ENCODE measurements at regions not wholly inside any gene's neighbourhood (a gene's known extent, or its start where the extent isn't known, plus 50 kb on each side); places are given as distances from the start of the nearest gene placed in this dataset.

- Histone ChIP-seq H3K27ac (no peak overlapping the region), H3K4me1 (no peaks in the 10 kb centered on the region), H3K4me3 (no peak overlapping the region), H3K27me3 (no peaks in the 10 kb centered on the region), H3K9me3 (no peaks in the 10 kb centered on the region), H3K36me3 (no peaks in the 10 kb centered on the region)
- TF ChIP-seq CTCF (IDR thresholded peaks at IDR 0.05), result no peak
- intact Hi-C loops (cut with DNase I; ENCODE audit: low total_unique reads), result no loop called here
- DNase-seq, result no peak
Observed at GRCh38 chr3:34034840-34035239, 236.4 kb downstream of the PDCD6IP start.

GRCh38 chr3:34035775-34036174, 237.3 kb downstream of the PDCD6IP start:
- intact Hi-C loops (cut with DNase I; ENCODE audit: low total_unique reads), result no loop called here
- no peaks in the 10 kb centered on the region for H3K9me3 ChIP-seq
- no peak overlapping the region for H3K4me3 ChIP-seq
- no peaks in the 10 kb centered on the region for H3K4me1 ChIP-seq
- H3K27me3 ChIP-seq, result no peaks in the 10 kb centered on the region
- TF ChIP-seq CTCF (IDR thresholded peaks at IDR 0.05), result no peak
- no peak overlapping the region for H3K27ac ChIP-seq
- no peak for DNase-seq
- no peaks in the 10 kb centered on the region for H3K36me3 ChIP-seq

GRCh38 chr3:34037260-34037659, 238.8 kb downstream of the PDCD6IP start:
- no peaks in the 10 kb centered on the region for H3K27me3 ChIP-seq
- H3K27ac ChIP-seq, result no peak overlapping the region
- TF ChIP-seq CTCF (IDR thresholded peaks at IDR 0.05), result no peak
- DNase-seq, result no peak
- no peaks in the 10 kb centered on the region for H3K4me1 ChIP-seq
- no peaks in the 10 kb centered on the region for H3K36me3 ChIP-seq
- intact Hi-C loops (cut with DNase I; ENCODE audit: low total_unique reads), result no loop called here
- no peaks in the 10 kb centered on the region for H3K9me3 ChIP-seq
- H3K4me3 ChIP-seq, result no peak overlapping the region

GRCh38 chr3:34038131-34038530, 239.7 kb downstream of the PDCD6IP start:
- Histone ChIP-seq H3K4me3 (no peak overlapping the region), H3K9me3 (no peaks in the 10 kb centered on the region), H3K4me1 (no peaks in the 10 kb centered on the region), H3K27me3 (no peaks in the 10 kb centered on the region), H3K27ac (no peak overlapping the region), H3K36me3 (no peaks in the 10 kb centered on the region)
- TF ChIP-seq CTCF (IDR thresholded peaks at IDR 0.05), result no peak
- intact Hi-C loops (cut with DNase I; ENCODE audit: low total_unique reads), result no loop called here
- DNase-seq, result no peak

GRCh38 chr3:34046154-34046553, 247.7 kb downstream of the PDCD6IP start:
- no peak overlapping the region for H3K27ac ChIP-seq
- peaks cover 0 to 13% (median 7%) of the 10 kb centered on the region in 4 donors for H3K4me1 ChIP-seq
- no peak for TF ChIP-seq CTCF (IDR thresholded peaks at IDR 0.05)
- no peaks in the 10 kb centered on the region for H3K9me3 ChIP-seq
- no peak for DNase-seq
- intact Hi-C loops (cut with DNase I; ENCODE audit: low total_unique reads), result no loop called here
- no peak overlapping the region for H3K4me3 ChIP-seq
- no peaks in the 10 kb centered on the region for H3K36me3 ChIP-seq
- no peaks in the 10 kb centered on the region for H3K27me3 ChIP-seq

GRCh38 chr3:34053626-34054025, 255.2 kb downstream of the PDCD6IP start:
- H3K4me1 ChIP-seq, result no peaks in the 10 kb centered on the region
- intact Hi-C loops (cut with DNase I; ENCODE audit: low total_unique reads), result no loop called here
- TF ChIP-seq CTCF (IDR thresholded peaks at IDR 0.05), result no peak
- H3K36me3 ChIP-seq, result no peaks in the 10 kb centered on the region
- no peak for DNase-seq
- no peak overlapping the region for H3K4me3 ChIP-seq
- H3K9me3 ChIP-seq, result no peaks in the 10 kb centered on the region
- no peaks in the 10 kb centered on the region for H3K27me3 ChIP-seq
- H3K27ac ChIP-seq, result no peak overlapping the region
